SH-SY5Y (cell line): ENCODE measurements at regions not wholly inside any gene's neighbourhood (a gene's known extent, or its start where the extent isn't known, plus 50 kb on each side); places are given as distances from the start of the nearest gene placed in this dataset.

Source experiments
- GATA2 ChIP-seq: IDR thresholded peaks from 2 replicates; pipeline ENCODE4 v1.6.1; 2011; ENCODE audit warnings: mild to moderate bottlenecking, low read depth, low read length
- GATA3 ChIP-seq: IDR thresholded peaks from 2 replicates; pipeline ENCODE4 v1.6.1; 2011; ENCODE audit warnings: low read depth, mild to moderate bottlenecking, low read length, moderate library complexity

DNA sequence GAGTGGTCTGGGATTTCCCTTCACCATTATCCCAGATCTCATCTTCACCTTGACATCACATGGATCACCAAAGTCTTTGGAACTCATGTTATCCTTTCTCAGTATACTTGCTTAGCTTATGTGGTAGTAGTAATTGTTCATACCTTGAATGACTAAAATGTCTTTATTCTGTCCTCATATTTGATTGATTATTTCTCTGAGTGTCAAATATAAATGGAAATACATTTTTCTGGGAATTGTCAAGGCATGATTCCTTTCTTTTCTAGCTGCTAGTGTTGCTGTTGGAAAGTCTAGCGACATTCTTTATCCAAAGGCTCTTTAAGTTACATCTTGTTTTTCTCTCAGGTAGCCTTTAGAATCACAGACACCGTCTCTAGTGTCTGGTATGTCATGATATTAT, 334.4 kb downstream of the CMPK2 start:
- no peak for TF ChIP-seq GATA2
- TF ChIP-seq GATA3 = no peak
